ENCODE measurements at regions not wholly inside any gene's neighbourhood (a gene's known extent, or its start where the extent isn't known, plus 50 kb on each side); places are given as distances from the start of the nearest gene placed in this dataset.

DNA sequence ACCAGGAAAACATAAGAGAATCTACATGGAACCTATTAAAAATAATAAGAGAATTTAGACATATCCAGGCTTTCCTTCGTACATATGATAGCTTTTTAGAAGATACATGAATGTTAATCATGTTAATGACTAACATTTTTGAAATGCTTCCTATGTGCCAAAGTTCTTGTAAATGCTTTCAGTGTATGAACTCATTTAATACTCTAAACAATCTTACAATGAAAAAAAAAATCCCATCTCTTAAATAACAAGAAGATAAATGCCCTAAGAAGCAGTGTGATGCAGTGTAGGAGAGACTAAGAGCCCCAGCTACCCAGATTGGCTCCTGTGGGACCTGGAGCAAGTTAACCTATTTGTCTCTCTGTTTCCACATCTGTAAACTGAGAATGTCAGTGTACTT is 220.4 kb upstream of the MYOCD start:
- H3K4me3 Mint-ChIP-seq: no peak overlapping the region
- no peaks in the 10 kb centered on the region for H3K27me3 Mint-ChIP-seq (ENCODE audit: low read depth)
- no peaks in the 10 kb centered on the region for H3K4me1 Mint-ChIP-seq
- peaks cover 2% of the 10 kb centered on the region for H3K36me3 Mint-ChIP-seq
- TF ChIP-seq, protein P1, sequence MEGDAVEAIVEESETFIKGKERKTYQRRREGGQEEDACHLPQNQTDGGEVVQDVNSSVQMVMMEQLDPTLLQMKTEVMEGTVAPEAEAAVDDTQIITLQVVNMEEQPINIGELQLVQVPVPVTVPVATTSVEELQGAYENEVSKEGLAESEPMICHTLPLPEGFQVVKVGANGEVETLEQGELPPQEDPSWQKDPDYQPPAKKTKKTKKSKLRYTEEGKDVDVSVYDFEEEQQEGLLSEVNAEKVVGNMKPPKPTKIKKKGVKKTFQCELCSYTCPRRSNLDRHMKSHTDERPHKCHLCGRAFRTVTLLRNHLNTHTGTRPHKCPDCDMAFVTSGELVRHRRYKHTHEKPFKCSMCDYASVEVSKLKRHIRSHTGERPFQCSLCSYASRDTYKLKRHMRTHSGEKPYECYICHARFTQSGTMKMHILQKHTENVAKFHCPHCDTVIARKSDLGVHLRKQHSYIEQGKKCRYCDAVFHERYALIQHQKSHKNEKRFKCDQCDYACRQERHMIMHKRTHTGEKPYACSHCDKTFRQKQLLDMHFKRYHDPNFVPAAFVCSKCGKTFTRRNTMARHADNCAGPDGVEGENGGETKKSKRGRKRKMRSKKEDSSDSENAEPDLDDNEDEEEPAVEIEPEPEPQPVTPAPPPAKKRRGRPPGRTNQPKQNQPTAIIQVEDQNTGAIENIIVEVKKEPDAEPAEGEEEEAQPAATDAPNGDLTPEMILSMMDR (IDR thresholded peaks at IDR 0.05; ENCODE audit: unreplicated experiment): no peak
- no peak for DNase-seq (ENCODE audit: low spot score in 2 of 2, unreplicated experiment in 2 of 2)
- no peak overlapping the region for H3K27ac Mint-ChIP-seq
- H3K9me3 Mint-ChIP-seq: peaks cover 44% of the 10 kb centered on the region

DNA sequence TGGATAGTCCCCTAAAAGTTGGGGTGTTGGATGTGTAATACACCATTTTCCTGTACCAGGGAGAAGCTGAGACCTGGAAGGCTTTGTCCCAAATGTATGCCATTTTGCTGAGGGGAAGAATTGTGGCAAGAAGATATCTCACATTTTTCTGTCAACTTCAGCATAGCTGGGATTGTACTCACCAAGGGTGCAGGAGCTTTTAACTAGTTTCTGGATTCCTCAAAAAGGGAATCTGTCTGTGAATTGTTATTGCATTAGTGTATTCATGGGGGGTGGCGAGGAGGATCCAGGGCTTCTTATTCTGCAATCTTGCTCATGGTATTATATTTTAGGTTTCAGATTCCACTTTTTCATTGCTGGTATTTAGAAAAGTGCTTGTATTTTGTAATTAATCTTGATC is 208.2 kb upstream of the MYOCD start:
- H3K36me3 Mint-ChIP-seq: peaks cover 8% of the 10 kb centered on the region
- DNase-seq (ENCODE audit: low spot score in 2 of 2, unreplicated experiment in 2 of 2): no peak
- H3K9me3 Mint-ChIP-seq: peaks cover 14% of the 10 kb centered on the region
- no peak overlapping the region for H3K4me3 Mint-ChIP-seq
- H3K27ac Mint-ChIP-seq: no peak overlapping the region
- TF ChIP-seq, protein P1 (IDR thresholded peaks at IDR 0.05; ENCODE audit: unreplicated experiment): no peak
- H3K27me3 Mint-ChIP-seq (ENCODE audit: low read depth): no peaks in the 10 kb centered on the region
- no peaks in the 10 kb centered on the region for H3K4me1 Mint-ChIP-seq

DNA sequence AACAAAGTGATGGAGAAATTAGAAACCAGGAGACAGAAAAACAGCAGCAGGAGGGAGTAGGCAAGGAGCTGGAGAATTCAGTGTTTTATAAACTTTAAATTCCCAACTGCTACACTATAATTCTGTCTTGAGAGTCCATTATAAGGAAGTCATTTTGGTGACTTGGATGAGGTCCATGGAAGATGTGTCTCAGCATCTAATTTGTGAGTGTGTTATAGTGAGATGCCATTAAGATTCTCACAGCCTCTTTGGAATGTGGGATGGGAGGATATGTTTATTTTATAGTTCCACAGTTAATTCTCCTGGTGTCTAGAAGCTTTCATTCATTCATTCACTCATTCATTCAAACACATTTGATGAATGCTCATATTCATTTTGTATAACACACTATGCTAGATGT is 206.0 kb upstream of the MYOCD start:
- Mint-ChIP-seq H3K36me3 (peaks cover 8% of the 10 kb centered on the region), H3K27me3 (ENCODE audit: low read depth) (no peaks in the 10 kb centered on the region)
- TF ChIP-seq, protein P1 (IDR thresholded peaks at IDR 0.05; ENCODE audit: unreplicated experiment): no peak

DNA sequence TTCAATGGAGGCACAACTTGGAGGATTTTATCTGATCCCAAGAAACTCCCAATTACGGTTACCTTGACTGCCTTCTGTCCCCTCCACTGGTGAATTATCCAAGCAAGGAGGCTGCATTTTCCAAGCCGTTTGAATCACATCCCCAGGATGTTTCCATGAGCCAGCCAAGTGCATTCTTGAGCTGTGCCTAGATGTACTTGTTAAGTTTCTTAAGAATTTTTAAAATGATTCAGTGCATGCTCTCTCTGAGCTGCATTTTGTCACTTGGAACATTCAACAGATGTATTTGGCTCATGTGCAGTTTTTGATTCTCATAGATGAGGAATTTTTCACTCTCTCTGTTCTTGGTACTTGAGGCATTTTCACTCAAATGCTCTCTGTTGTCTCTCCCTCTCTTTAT is 202.6 kb upstream of the MYOCD start:
- TF ChIP-seq, protein P1 (IDR thresholded peaks at IDR 0.05; ENCODE audit: unreplicated experiment): no peak
- no peak for DNase-seq (ENCODE audit: low spot score in 2 of 2, unreplicated experiment in 2 of 2)
- H3K27ac Mint-ChIP-seq: no peak overlapping the region
- peaks cover 14% of the 10 kb centered on the region for H3K9me3 Mint-ChIP-seq
- no peaks in the 10 kb centered on the region for H3K36me3 Mint-ChIP-seq
- no peak overlapping the region for H3K4me3 Mint-ChIP-seq
- H3K27me3 Mint-ChIP-seq (ENCODE audit: low read depth): no peaks in the 10 kb centered on the region
- H3K4me1 Mint-ChIP-seq: no peaks in the 10 kb centered on the region

More for the DNA sequence above, 206.0 kb upstream of the MYOCD start:
- peaks cover 14% of the 10 kb centered on the region for H3K9me3 Mint-ChIP-seq
- no peaks in the 10 kb centered on the region for H3K4me1 Mint-ChIP-seq
- no peak overlapping the region for H3K27ac Mint-ChIP-seq
- no peak for DNase-seq (ENCODE audit: low spot score in 2 of 2, unreplicated experiment in 2 of 2)
- H3K4me3 Mint-ChIP-seq: no peak overlapping the region

DNA sequence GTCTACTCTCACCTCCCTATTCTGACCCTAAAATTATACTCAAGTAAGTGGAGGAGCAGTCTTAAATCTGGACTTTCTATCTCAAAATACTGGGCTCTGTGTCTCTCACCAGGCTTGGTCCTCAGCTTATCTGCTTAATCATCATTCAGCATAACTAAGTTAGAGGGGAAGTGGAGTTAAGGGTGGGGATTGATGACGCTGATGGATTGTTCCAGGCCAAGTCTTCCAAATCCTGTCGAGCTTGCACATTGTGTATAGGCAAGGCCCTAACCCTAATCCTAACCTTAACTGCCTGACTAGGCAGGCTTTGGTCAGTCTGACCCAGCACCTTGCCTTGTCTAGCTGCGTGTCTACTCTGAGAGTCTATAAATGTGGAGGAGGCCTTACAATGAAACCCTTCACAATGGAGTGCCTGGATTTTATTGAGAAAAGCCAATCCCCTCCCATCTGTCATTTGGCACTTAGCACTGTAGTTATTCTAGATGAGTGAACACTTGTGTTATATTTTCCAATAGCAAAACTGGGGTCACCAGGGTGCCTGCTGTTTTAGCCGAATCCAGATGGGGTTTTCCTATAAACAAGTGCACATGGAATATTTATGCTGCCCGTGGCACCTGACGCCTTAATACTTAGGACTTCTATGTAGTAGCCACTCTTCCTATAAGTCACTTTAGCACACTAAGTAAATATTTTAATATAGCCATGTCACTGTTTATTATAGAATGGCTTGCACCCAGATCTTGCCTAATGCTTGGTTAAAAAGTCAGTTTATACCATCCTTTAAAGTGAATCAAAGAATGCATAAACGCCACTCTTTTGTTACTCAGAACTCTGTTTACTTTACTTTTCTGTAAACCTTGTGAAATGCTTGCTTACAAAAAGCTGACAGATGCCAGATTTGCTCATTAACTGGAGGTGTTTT is 193.2 kb upstream of the MYOCD start:
- no peak for DNase-seq (ENCODE audit: low spot score in 2 of 2, unreplicated experiment in 2 of 2)
- TF ChIP-seq, protein P1 (IDR thresholded peaks at IDR 0.05; ENCODE audit: unreplicated experiment): no peak
- Mint-ChIP-seq H3K27ac (no peak overlapping the region), H3K4me1 (no peaks in the 10 kb centered on the region), H3K36me3 (no peaks in the 10 kb centered on the region), H3K9me3 (peaks cover 13% of the 10 kb centered on the region), H3K4me3 (no peak overlapping the region), H3K27me3 (ENCODE audit: low read depth) (no peaks in the 10 kb centered on the region)
